Suppressor macrophage (primary cell): ENCODE measurements at regions not wholly inside any gene's neighbourhood (a gene's known extent, or its start where the extent isn't known, plus 50 kb on each side); places are given as distances from the start of the nearest gene placed in this dataset.

ENCODE experiments used
- DNase-seq, 4 experiments: peaks; one replicate each; pipeline ENCODE4 v3.0.0-alpha.2; 2020 to 2022

GRCh38 chr6:152905551-152906299 is 77.1 kb downstream of the FBXO5 start:
- DNase-seq: no peak

- DNase-seq: no peak
Observed at GRCh38 chr6:152909241-152909640, 73.6 kb downstream of the FBXO5 start.

GRCh38 chr6:152916035-152916434 is 66.8 kb downstream of the FBXO5 start:
- DNase-seq: no peak

GRCh38 chr6:152918991-152919390 is 63.9 kb downstream of the FBXO5 start:
- no peak for DNase-seq

- no peak for DNase-seq
Observed at GRCh38 chr6:152920016-152920415, 62.8 kb downstream of the FBXO5 start.
